WTC11 (cell line): ENCODE measurements at regions not wholly inside any gene's neighbourhood (a gene's known extent, or its start where the extent isn't known, plus 50 kb on each side); places are given as distances from the start of the nearest gene placed in this dataset.

Experiments
- ATAC-seq: fragments of 200-7000 bp; cut with Tn5 transposase; 2 replicates; pipeline ENCODE4 v1.10.0; 2021; ENCODE audit warnings: mild to moderate bottlenecking, moderate library complexity
- CTCF ChIA-PET: fragments of 300-600 bp; sonication (Branson Sonifier 250); formaldehyde crosslinking; loops from one replicate; lab custom pipeline; 2021; ENCODE audit warnings: antibody characterized with exemption; lab: Charles Lee
- POLR2A ChIA-PET: fragments of 350-600 bp; sonication (Branson Sonifier 250); formaldehyde crosslinking; loops from one replicate; lab custom pipeline; 2021; ENCODE audit warnings: antibody characterized with exemption; lab: Charles Lee
- DNase-seq: peaks from one replicate; pipeline ENCODE4 v3.0.0; 2021; ENCODE audit warnings: low spot score
- H3K27ac Mint-ChIP-seq: 2 replicates; pipeline ENCODE4 v1.8.0; 2021; ENCODE audit warnings: mixed read lengths
- H3K27me3 Mint-ChIP-seq: 2 replicates; pipeline ENCODE4 v1.8.0; 2021; ENCODE audit warnings: low read depth, mild to moderate bottlenecking, moderate library complexity, mixed read lengths
- H3K36me3 Mint-ChIP-seq: 2 replicates; pipeline ENCODE4 v1.8.0; 2021; ENCODE audit warnings: mixed read lengths
- H3K4me1 Mint-ChIP-seq: 2 replicates; pipeline ENCODE4 v1.8.0; 2022; ENCODE audit warnings: mixed read lengths
- H3K4me3 Mint-ChIP-seq: 2 replicates; pipeline ENCODE4 v1.8.0; 2021; ENCODE audit warnings: mild to moderate bottlenecking, moderate library complexity, mixed read lengths
- H3K9me3 Mint-ChIP-seq: 2 replicates; pipeline ENCODE4 v1.8.0; 2021; ENCODE audit warnings: mixed read lengths
- ATF1 ChIP-seq: sonication (generic); formaldehyde crosslinking; IDR thresholded peaks from 2 replicates; pipeline ENCODE4 v1.8.1; 2023; ENCODE audit warnings: mild to moderate bottlenecking, moderate library complexity, missing genetic modification reagents
- GABPB1 ChIP-seq: sonication (generic); formaldehyde crosslinking; IDR thresholded peaks from 2 replicates; pipeline ENCODE4 v1.8.1; 2023; ENCODE audit warnings: mild to moderate bottlenecking, missing genetic modification reagents
- NR1H2 ChIP-seq: sonication (generic); formaldehyde crosslinking; IDR thresholded peaks from 2 replicates; pipeline ENCODE4 v1.9.0; 2021; ENCODE audit warnings: mild to moderate bottlenecking, moderate library complexity, missing genetic modification reagents
- SMAD3 ChIP-seq: sonication (generic); formaldehyde crosslinking; IDR thresholded peaks from 2 replicates; pipeline ENCODE4 v1.8.0; 2022; ENCODE audit warnings: missing genetic modification reagents, mild to moderate bottlenecking, borderline replicate concordance
- SMAD4 ChIP-seq: sonication (generic); formaldehyde crosslinking; IDR thresholded peaks from 2 replicates; pipeline ENCODE4 v1.8.0; 2022; ENCODE audit warnings: mild to moderate bottlenecking, missing genetic modification reagents
- TEAD1 ChIP-seq: sonication (generic); formaldehyde crosslinking; IDR thresholded peaks from 2 replicates; pipeline ENCODE4 v1.8.0; 2022; ENCODE audit warnings: mild to moderate bottlenecking, missing genetic modification reagents
- ZNF232 ChIP-seq: sonication (generic); formaldehyde crosslinking; IDR thresholded peaks from 2 replicates; pipeline ENCODE4 v1.8.0; 2022; ENCODE audit warnings: mild to moderate bottlenecking, missing genetic modification reagents
- TF ChIP-seq, protein P1 (sequence below): sonication (generic); formaldehyde crosslinking; IDR thresholded peaks from 2 replicates; pipeline ENCODE4 v1.8.1; 2023; ENCODE audit warnings: mild to moderate bottlenecking, missing genetic modification reagents
- TF ChIP-seq, protein P2 (sequence below): sonication (generic); formaldehyde crosslinking; IDR thresholded peaks from 2 replicates; pipeline ENCODE4 v1.8.0; 2022; ENCODE audit warnings: missing genetic modification reagents
- TF ChIP-seq, protein P3 (sequence below): sonication (generic); formaldehyde crosslinking; IDR thresholded peaks from 2 replicates; pipeline ENCODE4 v1.8.1; 2022; ENCODE audit warnings: low read depth, mild to moderate bottlenecking, moderate library complexity, missing genetic modification reagents, borderline replicate concordance
- TF ChIP-seq, protein P4 (sequence below): sonication (generic); formaldehyde crosslinking; IDR thresholded peaks from 2 replicates; pipeline ENCODE4 v1.8.1; 2023; ENCODE audit warnings: mild to moderate bottlenecking, missing genetic modification reagents, moderate library complexity
- TF ChIP-seq, protein P5 (sequence below): fragments of 250-450 bp; sonication (Bioruptor Pico); IDR thresholded peaks from 2 replicates; pipeline ENCODE4 v1.9.0; 2021; ENCODE audit warnings: moderate library complexity, mild to moderate bottlenecking, inconsistent platforms, borderline replicate concordance
- TF ChIP-seq, protein P6 (sequence below): fragments of 250-450 bp; sonication (Bioruptor Pico); IDR thresholded peaks from 2 replicates; pipeline ENCODE4 v2.1.2; 2022; ENCODE audit warnings: mild to moderate bottlenecking, moderate library complexity

DNA sequence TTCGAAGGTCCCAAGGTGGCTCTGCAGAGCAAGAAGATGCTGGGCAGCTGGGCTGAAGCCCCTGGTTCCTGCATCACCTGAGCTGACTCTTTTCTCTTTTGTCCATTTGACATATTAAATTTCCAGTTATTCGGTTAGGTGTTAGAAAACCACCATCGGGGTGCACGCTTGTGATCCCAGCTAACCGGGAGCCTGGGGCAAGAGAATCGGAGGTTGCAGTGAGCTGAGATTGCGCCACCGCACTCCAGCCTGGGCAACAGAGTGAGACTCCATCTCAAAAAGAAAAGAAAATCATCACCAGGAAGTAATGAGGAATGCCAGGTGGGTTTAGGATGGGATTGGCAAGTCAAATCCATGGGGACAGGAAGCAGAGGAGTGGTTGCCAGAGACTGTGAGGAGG lies 76.3 kb upstream of the ZC3H12A start (continued):
- TF ChIP-seq, protein P1, sequence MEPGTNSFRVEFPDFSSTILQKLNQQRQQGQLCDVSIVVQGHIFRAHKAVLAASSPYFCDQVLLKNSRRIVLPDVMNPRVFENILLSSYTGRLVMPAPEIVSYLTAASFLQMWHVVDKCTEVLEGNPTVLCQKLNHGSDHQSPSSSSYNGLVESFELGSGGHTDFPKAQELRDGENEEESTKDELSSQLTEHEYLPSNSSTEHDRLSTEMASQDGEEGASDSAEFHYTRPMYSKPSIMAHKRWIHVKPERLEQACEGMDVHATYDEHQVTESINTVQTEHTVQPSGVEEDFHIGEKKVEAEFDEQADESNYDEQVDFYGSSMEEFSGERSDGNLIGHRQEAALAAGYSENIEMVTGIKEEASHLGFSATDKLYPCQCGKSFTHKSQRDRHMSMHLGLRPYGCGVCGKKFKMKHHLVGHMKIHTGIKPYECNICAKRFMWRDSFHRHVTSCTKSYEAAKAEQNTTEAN (CRISPR knock-in tag) = no peak

DNA sequence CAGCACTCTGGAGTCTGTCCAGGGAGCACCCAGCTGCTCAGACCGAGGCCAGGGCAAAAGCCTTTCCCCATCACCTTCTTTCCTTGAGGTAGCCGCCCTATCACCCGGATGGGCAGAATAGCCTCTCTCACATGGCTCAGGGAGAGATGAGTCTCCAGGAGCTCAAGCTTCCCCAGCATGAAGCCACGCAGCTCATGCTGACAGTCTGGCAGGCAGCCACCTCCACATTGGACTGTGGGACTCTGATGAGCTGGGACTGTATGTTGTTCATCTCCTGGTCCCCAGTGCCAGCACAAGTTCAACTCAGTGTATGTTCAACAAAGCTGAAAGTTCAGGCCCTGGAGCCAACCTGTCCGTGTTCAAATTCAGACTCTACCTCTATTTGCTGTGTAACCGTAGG lies 75.2 kb upstream of the ZC3H12A start:
- Mint-ChIP-seq H3K4me1 (peaks cover 16% of the 10 kb centered on the region), H3K36me3 (no peaks in the 10 kb centered on the region), H3K4me3 (no peak overlapping the region), H3K27ac (no peak overlapping the region), H3K9me3 (no peaks in the 10 kb centered on the region), H3K27me3 (peaks cover 2% of the 10 kb centered on the region)
- CTCF ChIA-PET = interaction anchor here (0.8 kb wide), 1 partner anchor 823 kb away, joined by 4 read pairs; no protein-coding TSS in a partner anchor
- no peak for TF ChIP-seq ATF1 (CRISPR knock-in tag)
- TF ChIP-seq TEAD1 (CRISPR knock-in tag) = no peak
- TF ChIP-seq, protein P2, sequence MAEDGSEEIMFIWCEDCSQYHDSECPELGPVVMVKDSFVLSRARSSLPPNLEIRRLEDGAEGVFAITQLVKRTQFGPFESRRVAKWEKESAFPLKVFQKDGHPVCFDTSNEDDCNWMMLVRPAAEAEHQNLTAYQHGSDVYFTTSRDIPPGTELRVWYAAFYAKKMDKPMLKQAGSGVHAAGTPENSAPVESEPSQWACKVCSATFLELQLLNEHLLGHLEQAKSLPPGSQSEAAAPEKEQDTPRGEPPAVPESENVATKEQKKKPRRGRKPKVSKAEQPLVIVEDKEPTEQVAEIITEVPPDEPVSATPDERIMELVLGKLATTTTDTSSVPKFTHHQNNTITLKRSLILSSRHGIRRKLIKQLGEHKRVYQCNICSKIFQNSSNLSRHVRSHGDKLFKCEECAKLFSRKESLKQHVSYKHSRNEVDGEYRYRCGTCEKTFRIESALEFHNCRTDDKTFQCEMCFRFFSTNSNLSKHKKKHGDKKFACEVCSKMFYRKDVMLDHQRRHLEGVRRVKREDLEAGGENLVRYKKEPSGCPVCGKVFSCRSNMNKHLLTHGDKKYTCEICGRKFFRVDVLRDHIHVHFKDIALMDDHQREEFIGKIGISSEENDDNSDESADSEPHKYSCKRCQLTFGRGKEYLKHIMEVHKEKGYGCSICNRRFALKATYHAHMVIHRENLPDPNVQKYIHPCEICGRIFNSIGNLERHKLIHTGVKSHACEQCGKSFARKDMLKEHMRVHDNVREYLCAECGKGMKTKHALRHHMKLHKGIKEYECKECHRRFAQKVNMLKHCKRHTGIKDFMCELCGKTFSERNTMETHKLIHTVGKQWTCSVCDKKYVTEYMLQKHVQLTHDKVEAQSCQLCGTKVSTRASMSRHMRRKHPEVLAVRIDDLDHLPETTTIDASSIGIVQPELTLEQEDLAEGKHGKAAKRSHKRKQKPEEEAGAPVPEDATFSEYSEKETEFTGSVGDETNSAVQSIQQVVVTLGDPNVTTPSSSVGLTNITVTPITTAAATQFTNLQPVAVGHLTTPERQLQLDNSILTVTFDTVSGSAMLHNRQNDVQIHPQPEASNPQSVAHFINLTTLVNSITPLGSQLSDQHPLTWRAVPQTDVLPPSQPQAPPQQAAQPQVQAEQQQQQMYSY (CRISPR knock-in tag) = no peak
- no peak for TF ChIP-seq SMAD4 (CRISPR knock-in tag)
- TF ChIP-seq NR1H2 (CRISPR knock-in tag) = no peak
- TF ChIP-seq, protein P3, sequence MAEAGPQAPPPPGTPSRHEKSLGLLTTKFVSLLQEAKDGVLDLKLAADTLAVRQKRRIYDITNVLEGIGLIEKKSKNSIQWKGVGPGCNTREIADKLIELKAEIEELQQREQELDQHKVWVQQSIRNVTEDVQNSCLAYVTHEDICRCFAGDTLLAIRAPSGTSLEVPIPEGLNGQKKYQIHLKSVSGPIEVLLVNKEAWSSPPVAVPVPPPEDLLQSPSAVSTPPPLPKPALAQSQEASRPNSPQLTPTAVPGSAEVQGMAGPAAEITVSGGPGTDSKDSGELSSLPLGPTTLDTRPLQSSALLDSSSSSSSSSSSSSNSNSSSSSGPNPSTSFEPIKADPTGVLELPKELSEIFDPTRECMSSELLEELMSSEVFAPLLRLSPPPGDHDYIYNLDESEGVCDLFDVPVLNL (CRISPR knock-in tag) = no peak
- TF ChIP-seq SMAD3 = no peak
- ATAC-seq = no peak
- DNase-seq = no peak
- POLR2A ChIA-PET = no interaction called here

DNA sequence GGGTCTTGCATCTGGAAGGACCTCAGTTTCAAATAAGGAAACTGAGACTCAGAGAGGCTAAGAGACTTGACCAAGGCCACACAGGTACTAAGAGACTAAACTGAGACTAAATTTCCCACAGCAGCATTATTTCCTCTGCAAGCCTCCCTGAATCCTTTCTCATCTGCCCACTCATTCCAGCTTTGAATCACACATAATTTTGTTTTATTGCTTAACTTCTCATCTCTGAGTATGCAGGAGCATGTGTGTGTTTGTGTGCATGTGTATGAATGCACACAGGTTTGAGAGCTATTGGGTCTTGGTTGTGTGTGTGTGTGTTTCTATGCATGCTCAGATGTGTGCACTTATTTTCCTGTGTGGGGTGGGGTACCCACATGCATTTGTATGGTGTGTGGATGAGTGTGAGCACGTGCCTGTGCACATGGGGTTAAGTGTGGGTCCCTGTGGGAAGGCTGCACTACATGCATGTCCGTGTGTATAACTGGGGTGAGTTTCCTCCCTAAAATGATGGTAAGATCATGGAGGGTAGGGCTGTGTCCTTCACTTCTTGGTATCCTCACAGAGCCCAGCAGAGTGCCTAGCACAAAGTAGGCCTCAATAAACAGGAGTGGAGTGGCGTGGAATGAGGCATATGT lies 74.4 kb upstream of the ZC3H12A start:
- ChIA-PET CTCF (no interaction called here), POLR2A (no interaction called here)
- Mint-ChIP-seq H3K27ac (no peak overlapping the region), H3K36me3 (no peaks in the 10 kb centered on the region), H3K27me3 (peaks cover 2% of the 10 kb centered on the region), H3K4me1 (peaks cover 11% of the 10 kb centered on the region), H3K9me3 (no peaks in the 10 kb centered on the region), H3K4me3 (no peak overlapping the region)
- ATAC-seq (no peak), DNase-seq (no peak)
- TF ChIP-seq NR1H2 (CRISPR knock-in tag) = no peak
- TF ChIP-seq ZNF232 (CRISPR knock-in tag) = no peak
- no peak for TF ChIP-seq GABPB1
- TF ChIP-seq, protein P4, sequence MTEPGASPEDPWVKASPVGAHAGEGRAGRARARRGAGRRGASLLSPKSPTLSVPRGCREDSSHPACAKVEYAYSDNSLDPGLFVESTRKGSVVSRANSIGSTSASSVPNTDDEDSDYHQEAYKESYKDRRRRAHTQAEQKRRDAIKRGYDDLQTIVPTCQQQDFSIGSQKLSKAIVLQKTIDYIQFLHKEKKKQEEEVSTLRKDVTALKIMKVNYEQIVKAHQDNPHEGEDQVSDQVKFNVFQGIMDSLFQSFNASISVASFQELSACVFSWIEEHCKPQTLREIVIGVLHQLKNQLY (CRISPR knock-in tag) = no peak

DNA sequence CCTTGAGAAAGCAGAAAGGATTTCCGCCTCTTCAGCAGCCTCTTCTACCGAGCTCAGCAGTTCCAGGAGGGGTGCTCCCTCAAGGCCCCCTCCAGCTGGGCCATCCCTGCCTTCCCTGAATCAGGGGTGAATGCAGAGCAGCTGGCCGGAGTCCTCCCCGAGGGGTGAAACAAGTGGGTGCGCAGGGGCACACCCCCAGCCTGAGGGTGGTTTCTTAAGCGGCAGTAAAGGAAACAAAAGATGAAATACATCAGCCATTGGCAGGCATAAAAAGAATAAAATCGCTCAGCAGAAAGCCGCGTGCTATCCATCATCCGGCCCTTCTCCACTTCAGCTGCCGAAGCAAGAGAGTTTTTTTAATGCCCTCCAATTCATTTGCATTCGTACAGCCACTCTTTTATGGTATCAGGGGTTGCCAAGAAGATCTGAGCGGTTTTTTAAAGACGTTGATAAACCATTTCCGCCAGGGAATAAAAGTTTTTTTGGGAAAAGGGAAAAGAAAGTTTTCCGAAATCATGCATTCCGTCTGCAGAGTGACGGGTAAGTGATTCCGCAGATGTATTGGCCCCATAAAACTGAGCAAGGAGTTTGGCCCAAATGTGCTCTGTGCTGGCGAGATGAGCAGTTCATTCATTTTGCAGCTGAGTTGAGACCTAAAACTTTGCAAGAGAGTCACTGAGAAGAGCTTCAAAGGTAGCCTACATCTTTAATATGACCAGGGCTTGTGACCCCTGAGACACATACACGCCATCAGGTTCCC lies 73.7 kb upstream of the ZC3H12A start:
- H3K27me3 Mint-ChIP-seq = peaks cover 2% of the 10 kb centered on the region
- POLR2A ChIA-PET = no interaction called here

More for the DNA sequence above, 73.7 kb upstream of the ZC3H12A start:
- Mint-ChIP-seq H3K27ac (no peak overlapping the region), H3K9me3 (no peaks in the 10 kb centered on the region), H3K4me1 (peaks cover 6% of the 10 kb centered on the region), H3K36me3 (no peaks in the 10 kb centered on the region), H3K4me3 (no peak overlapping the region)
- ATAC-seq = no peak
- DNase-seq = no peak
- CTCF ChIA-PET = no interaction called here
- TF ChIP-seq, protein P2 (CRISPR knock-in tag) = no peak
- TF ChIP-seq, protein P5, sequence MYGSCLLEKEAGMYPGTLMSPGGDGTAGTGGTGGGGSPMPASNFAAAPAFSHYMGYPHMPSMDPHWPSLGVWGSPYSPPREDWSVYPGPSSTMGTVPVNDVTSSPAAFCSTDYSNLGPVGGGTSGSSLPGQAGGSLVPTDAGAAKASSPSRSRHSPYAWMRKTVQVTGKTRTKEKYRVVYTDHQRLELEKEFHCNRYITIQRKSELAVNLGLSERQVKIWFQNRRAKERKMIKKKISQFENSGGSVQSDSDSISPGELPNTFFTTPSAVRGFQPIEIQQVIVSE (CRISPR knock-in tag) = no peak
- TF ChIP-seq, protein P6, sequence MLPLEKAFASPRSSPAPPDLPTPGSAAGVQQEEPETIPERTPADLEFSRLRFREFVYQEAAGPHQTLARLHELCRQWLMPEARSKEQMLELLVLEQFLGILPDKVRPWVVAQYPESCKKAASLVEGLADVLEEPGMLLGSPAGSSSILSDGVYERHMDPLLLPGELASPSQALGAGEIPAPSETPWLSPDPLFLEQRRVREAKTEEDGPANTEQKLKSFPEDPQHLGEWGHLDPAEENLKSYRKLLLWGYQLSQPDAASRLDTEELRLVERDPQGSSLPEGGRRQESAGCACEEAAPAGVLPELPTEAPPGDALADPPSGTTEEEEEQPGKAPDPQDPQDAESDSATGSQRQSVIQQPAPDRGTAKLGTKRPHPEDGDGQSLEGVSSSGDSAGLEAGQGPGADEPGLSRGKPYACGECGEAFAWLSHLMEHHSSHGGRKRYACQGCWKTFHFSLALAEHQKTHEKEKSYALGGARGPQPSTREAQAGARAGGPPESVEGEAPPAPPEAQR = no peak
